HFFc6 (cell line): ENCODE measurements at regions not wholly inside any gene's neighbourhood (a gene's known extent, or its start where the extent isn't known, plus 50 kb on each side); places are given as distances from the start of the nearest gene placed in this dataset.

Source experiments
- DNase-seq: peaks from one replicate; pipeline ENCODE4 v3.0.0-alpha.2; 2018
- H3K27ac Mint-ChIP-seq: 2 replicates; pipeline ENCODE4 v1.8.0; 2020; ENCODE audit warnings: mild to moderate bottlenecking, mixed read lengths
- H3K27me3 Mint-ChIP-seq: 2 replicates; pipeline ENCODE4 v1.8.0; 2021; ENCODE audit warnings: mild to moderate bottlenecking, moderate library complexity, mixed read lengths; ENCODE audit not compliant: insufficient read depth
- H3K36me3 Mint-ChIP-seq: 2 replicates; pipeline ENCODE4 v1.8.0; 2021; ENCODE audit warnings: low read depth, mixed read lengths
- H3K4me1 Mint-ChIP-seq: 2 replicates; pipeline ENCODE4 v1.8.0; 2020; ENCODE audit warnings: low read depth, mixed read lengths
- H3K4me3 Mint-ChIP-seq: 2 replicates; pipeline ENCODE4 v1.8.0; 2020; ENCODE audit warnings: mild to moderate bottlenecking, moderate library complexity, mixed read lengths
- H3K9me3 Mint-ChIP-seq: 2 replicates; pipeline ENCODE4 v1.8.0; 2020; ENCODE audit warnings: mild to moderate bottlenecking, mixed read lengths
- TF ChIP-seq, protein P1 (sequence below): fragments of 200-600 bp; sonication (generic); IDR thresholded peaks from 2 replicates; pipeline ENCODE4 v1.5.0; 2021; ENCODE audit warnings: antibody characterized with exemption, mild to moderate bottlenecking

DNA sequence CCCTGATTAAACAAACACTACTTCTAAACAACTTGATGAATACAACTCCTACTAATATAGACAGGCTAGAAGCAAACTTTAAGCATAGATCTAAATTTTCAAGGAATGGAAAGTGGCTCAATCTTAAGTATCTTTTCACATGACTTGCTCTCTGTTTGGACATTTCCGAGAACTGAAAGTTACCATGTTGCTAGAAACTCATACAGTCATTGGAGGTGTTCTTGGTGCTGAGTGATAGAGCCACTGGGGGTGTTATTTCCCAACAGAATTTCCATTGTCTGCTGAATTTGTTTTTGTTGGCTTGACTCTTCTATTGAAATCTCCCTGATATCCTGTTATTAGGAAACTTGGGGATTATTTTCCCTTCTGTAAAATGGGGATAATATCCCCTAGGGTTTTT lies 264.5 kb upstream of the RASGRP1 start:
- Mint-ChIP-seq H3K27ac (peak overlapping the region; percentile 77), H3K4me3 (no peak overlapping the region; the same call in 1 of the 2 replicates), H3K9me3 (peaks cover 31% of the 10 kb centered on the region), H3K27me3 (no peaks in the 10 kb centered on the region; the same call in 1 of the 2 replicates), H3K4me1 (peaks cover 43% of the 10 kb centered on the region), H3K36me3 (peaks cover 38% of the 10 kb centered on the region)
- no peak for DNase-seq
- TF ChIP-seq, protein P1, sequence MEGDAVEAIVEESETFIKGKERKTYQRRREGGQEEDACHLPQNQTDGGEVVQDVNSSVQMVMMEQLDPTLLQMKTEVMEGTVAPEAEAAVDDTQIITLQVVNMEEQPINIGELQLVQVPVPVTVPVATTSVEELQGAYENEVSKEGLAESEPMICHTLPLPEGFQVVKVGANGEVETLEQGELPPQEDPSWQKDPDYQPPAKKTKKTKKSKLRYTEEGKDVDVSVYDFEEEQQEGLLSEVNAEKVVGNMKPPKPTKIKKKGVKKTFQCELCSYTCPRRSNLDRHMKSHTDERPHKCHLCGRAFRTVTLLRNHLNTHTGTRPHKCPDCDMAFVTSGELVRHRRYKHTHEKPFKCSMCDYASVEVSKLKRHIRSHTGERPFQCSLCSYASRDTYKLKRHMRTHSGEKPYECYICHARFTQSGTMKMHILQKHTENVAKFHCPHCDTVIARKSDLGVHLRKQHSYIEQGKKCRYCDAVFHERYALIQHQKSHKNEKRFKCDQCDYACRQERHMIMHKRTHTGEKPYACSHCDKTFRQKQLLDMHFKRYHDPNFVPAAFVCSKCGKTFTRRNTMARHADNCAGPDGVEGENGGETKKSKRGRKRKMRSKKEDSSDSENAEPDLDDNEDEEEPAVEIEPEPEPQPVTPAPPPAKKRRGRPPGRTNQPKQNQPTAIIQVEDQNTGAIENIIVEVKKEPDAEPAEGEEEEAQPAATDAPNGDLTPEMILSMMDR = no peak

DNA sequence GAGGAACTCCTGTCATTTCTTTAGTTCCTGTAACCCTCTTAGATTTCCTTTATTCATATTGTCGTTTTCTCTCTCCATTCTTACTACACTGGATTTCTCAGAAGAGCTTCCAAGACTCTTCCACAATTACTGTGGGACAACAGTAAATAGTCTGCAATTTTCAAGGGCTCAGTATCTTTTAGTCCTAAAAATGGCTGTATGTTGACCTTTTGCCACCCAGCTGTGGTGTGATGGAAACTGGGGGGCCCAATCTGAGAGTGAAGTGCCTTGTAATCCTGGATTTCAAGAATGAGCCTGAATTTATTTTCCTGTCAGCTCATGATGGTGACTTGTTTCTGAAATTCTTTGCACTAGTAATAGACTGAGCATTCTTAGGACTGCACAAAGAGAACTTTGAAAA lies 277.6 kb upstream of the RASGRP1 start:
- no peaks in the 10 kb centered on the region; the same call in 1 of the 2 replicates for H3K27me3 Mint-ChIP-seq
- H3K36me3 Mint-ChIP-seq = peaks cover 29% of the 10 kb centered on the region
- H3K9me3 Mint-ChIP-seq = peaks cover 25% of the 10 kb centered on the region
- H3K4me3 Mint-ChIP-seq = no peak overlapping the region
- TF ChIP-seq, protein P1 = no peak
- H3K27ac Mint-ChIP-seq = peak overlapping the region; percentile 83
- peaks cover 57% of the 10 kb centered on the region for H3K4me1 Mint-ChIP-seq
- no peak for DNase-seq

DNA sequence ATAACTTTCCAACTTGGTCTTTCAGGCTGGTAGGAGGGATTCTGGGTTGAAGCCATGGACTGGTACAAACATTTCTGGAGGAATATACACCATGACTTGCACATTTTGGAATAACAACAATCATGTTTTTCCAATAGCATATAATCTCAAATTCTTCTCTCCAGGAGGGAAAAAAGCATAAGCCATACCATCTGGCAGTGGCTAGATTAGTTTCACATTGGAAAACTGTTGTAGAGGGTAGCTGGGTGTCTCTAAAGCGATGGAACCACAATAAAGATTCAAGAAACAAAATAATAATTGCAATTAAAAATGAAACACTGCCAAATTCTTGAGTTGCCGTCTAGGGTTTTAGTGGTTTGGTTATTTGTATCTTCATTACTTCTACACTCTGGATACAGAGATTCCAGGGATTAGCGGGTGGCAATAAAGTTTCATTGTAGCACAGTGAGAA lies 278.5 kb upstream of the RASGRP1 start:
- TF ChIP-seq, protein P1 = no peak
- H3K9me3 Mint-ChIP-seq = peaks cover 17% of the 10 kb centered on the region
- H3K4me1 Mint-ChIP-seq = peaks cover 58% of the 10 kb centered on the region
- H3K27ac Mint-ChIP-seq = peak overlapping the region; percentile 93
- H3K4me3 Mint-ChIP-seq = peak overlapping the region; percentile 51
- peaks cover 21% of the 10 kb centered on the region for H3K36me3 Mint-ChIP-seq
- DNase-seq = peak; percentile 39
- H3K27me3 Mint-ChIP-seq = no peaks in the 10 kb centered on the region; the same call in 1 of the 2 replicates

DNA sequence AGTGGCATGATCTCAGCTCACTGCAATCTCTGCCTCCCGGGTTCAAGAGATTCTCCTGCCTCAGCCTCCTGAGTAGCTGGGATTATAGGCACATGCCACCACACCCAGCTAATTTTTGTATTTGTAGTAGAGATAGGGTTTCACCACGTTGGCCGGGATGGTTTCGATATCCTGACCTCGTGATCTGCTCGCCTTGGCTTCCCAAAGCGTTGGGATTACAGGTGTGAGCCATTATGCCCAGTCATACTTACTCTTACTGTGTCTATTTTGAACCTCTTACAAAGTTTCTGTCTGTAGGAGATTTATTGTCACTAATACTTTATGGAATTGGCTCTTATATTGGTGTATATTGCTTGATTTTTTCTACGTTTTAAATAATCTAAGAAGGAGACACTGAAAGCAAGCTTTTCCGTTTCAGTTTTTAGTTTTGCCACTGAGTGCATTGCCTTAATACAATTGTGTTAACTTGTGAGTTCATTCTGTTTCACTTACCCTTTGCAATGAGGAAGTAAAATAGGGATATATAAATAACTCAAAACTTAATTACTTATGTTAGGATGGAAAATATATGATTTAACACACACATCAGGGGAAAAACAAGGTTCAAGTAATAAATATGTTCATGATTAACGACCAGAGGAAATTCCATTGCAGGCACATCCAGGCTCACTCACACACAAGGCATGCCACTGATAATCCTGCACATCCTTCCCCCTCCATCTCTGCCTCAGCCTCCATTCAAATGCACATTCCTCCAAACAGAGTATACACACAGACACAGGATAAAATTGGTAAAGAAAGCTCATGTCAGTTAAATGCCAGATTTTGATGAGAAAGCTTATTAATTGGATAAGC lies 279.3 kb upstream of the RASGRP1 start:
- peaks cover 14% of the 10 kb centered on the region for H3K9me3 Mint-ChIP-seq
- H3K27me3 Mint-ChIP-seq = no peaks in the 10 kb centered on the region; the same call in 1 of the 2 replicates
- peaks cover 15% of the 10 kb centered on the region for H3K36me3 Mint-ChIP-seq
- H3K4me1 Mint-ChIP-seq = peaks cover 66% of the 10 kb centered on the region
- peak overlapping the region; percentile 51 for H3K4me3 Mint-ChIP-seq
- peak overlapping the region; percentile 93 for H3K27ac Mint-ChIP-seq
- TF ChIP-seq, protein P1 = no peak
- DNase-seq = peak; percentile 82

DNA sequence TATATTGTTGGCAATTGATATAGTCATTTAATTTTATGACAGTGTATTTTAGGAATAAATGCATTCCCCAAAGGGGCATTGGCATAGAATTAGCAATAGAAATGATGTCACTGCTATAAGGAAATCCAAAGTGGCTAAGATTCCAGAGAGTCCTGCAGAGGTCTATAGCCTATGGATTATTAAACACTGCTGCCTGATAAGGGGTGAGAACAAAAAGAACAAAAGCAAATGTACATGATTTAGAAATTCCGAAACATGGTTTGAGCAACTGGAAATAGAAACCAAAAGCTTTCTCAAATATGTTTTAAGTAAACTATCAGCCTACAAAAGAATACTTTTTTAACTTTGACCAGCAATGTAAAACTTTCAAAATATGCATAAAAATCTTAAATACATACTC lies 280.1 kb upstream of the RASGRP1 start:
- Mint-ChIP-seq H3K27ac (peak overlapping the region; percentile 93), H3K9me3 (peaks cover 7% of the 10 kb centered on the region), H3K27me3 (no peaks in the 10 kb centered on the region; the same call in 1 of the 2 replicates), H3K4me3 (peak overlapping the region; percentile 14; the same call in 1 of the 2 replicates), H3K36me3 (peaks cover 7% of the 10 kb centered on the region), H3K4me1 (peaks cover 74% of the 10 kb centered on the region)
- TF ChIP-seq, protein P1 = no peak
- DNase-seq = peak; percentile 19
